Kidney (tissue), 13 donors: ENCODE measurements at regions not wholly inside any gene's neighbourhood (a gene's known extent, or its start where the extent isn't known, plus 50 kb on each side); places are given as distances from the start of the nearest gene placed in this dataset.

ENCODE experiments used
- DNase-seq, 5 donors: peaks; one replicate each; pipeline ENCODE4 v3.0.0-alpha.2; 2013 to 2020
- FAIRE-seq: peaks from 2 replicates; lab custom pipeline; 2012; peaks lifted over from hg19 to GRCh38; lab: Jason Lieb, UNC
- H3K27ac ChIP-seq, 2 donors: one replicate each; pipeline ENCODE4 v1.7.0; 2013; ENCODE audit warnings: low read depth in 2 of 2, low read length in 2 of 2, inconsistent platforms in 1 of 2
- H3K27me3 ChIP-seq: one replicate; pipeline ENCODE4 v1.7.1; 2013; ENCODE audit warnings: low read length, inconsistent platforms; ENCODE audit not compliant: control insufficient read depth, insufficient read depth
- H3K36me3 ChIP-seq, 3 donors: one replicate each; pipeline versions ENCODE4 v1.7.0 to v1.7.1; 2013; ENCODE audit warnings: low read length in 3 of 3, control low read depth in 1 of 3, inconsistent platforms in 1 of 3; ENCODE audit not compliant: insufficient read depth in 3 of 3, control insufficient read depth in 2 of 3
- H3K4me1 ChIP-seq, 3 donors: one replicate each; pipeline versions ENCODE4 v1.7.0 to v1.7.1; 2013; ENCODE audit warnings: low read length in 3 of 3, inconsistent platforms in 1 of 3, low read depth in 1 of 3; ENCODE audit not compliant: control insufficient read depth in 2 of 3, insufficient read depth in 2 of 3
- H3K4me3 ChIP-seq, 3 donors: one replicate each; pipeline versions ENCODE4 v1.7.0 to v1.8.1; 2013; ENCODE audit warnings: low read length in 3 of 3, control low read depth in 1 of 3, inconsistent platforms in 1 of 3
- H3K9ac ChIP-seq, 3 donors: one replicate each; pipeline versions ENCODE4 v1.7.0 to v1.7.1; 2013; ENCODE audit warnings: low read length in 3 of 3, control low read depth in 1 of 3, inconsistent platforms in 1 of 3
- H3K9me3 ChIP-seq, 3 donors: one replicate each; pipeline versions ENCODE4 v1.7.0 to v1.7.1; 2013; ENCODE audit warnings: low read length in 3 of 3, control low read depth in 1 of 3, inconsistent platforms in 1 of 3; ENCODE audit not compliant: control insufficient read depth in 2 of 3, insufficient read depth in 1 of 3
- CTCF ChIP-seq: IDR thresholded peaks from 3 replicates; pipeline ENCODE4 v1.5.1; 2012; ENCODE audit warnings: mild to moderate bottlenecking, moderate library complexity, borderline replicate concordance; ENCODE audit not compliant: insufficient read depth; ENCODE audit errors: extremely low read depth
- intact Hi-C: fragments of 100-400 bp; cut with DNase I; formaldehyde crosslinking; loops from one replicate; pipeline ENCODE4 v1.11.1; 2022
- donor health status: control.
- donor health status: control.
- donor health status: control.
- donor health status: control.
- donor health status: control.
- donor health status: DM: yes; HTN: yes; CAD: no.
- donor health status: Normal renal cell carcinoma (clear cell type).

- intact Hi-C loops: no loop called here
- no peaks in the 10 kb centered on the region for H3K27me3 ChIP-seq
- H3K4me3 ChIP-seq: no peak overlapping the region
- no peak overlapping the region for H3K9ac ChIP-seq
- peaks cover 0 to 8% (median 0%) of the 10 kb centered on the region in 3 donors for H3K9me3 ChIP-seq
- DNase-seq (peak in 1 of 5 donors; percentile 24), FAIRE-seq (no peak)
- H3K27ac ChIP-seq: no peak overlapping the region
- TF ChIP-seq CTCF: no peak
- peaks cover 0 to 5% (median 3%) of the 10 kb centered on the region in 3 donors for H3K4me1 ChIP-seq
- H3K36me3 ChIP-seq: no peaks in the 10 kb centered on the region
Observed at GRCh38 chr2:42864222-42864621, 71.8 kb upstream of the HAAO start.

GRCh38 chr2:42863751-42864150 is 71.4 kb upstream of the HAAO start:
- no peak for FAIRE-seq
- H3K9ac ChIP-seq: no peak overlapping the region
- TF ChIP-seq CTCF: no peak
- H3K36me3 ChIP-seq: no peaks in the 10 kb centered on the region
- intact Hi-C loops: no loop called here
- no peak overlapping the region for H3K4me3 ChIP-seq
- no peak for DNase-seq
- H3K27me3 ChIP-seq: no peaks in the 10 kb centered on the region
- H3K27ac ChIP-seq: no peak overlapping the region
- peaks cover 0 to 6% (median 0%) of the 10 kb centered on the region in 3 donors for H3K9me3 ChIP-seq
- peaks cover 0 to 5% (median 3%) of the 10 kb centered on the region in 3 donors for H3K4me1 ChIP-seq

- peaks cover 0 to 3% (median 0%) of the 10 kb centered on the region in 3 donors for H3K9me3 ChIP-seq
- no peak for TF ChIP-seq CTCF
- peaks cover 0 to 5% (median 3%) of the 10 kb centered on the region in 3 donors for H3K4me1 ChIP-seq
- H3K36me3 ChIP-seq: no peaks in the 10 kb centered on the region
- no peak overlapping the region for H3K27ac ChIP-seq
- intact Hi-C loops: no loop called here
- H3K9ac ChIP-seq: no peak overlapping the region
- no peaks in the 10 kb centered on the region for H3K27me3 ChIP-seq
- no peak overlapping the region for H3K4me3 ChIP-seq
- no peak for FAIRE-seq
- peak in 1 of 5 donors; percentile 23 for DNase-seq
Observed at GRCh38 chr2:42863320-42863719, 70.9 kb upstream of the HAAO start.

- no peak overlapping the region for H3K4me3 ChIP-seq
Observed at GRCh38 chr2:42862669-42863185, 70.3 kb upstream of the HAAO start.

More at GRCh38 chr2:42862669-42863185, 70.3 kb upstream of the HAAO start:
- DNase-seq (peak in 1 of 5 donors; percentile 33), FAIRE-seq (no peak)
- Histone ChIP-seq H3K36me3 (no peaks in the 10 kb centered on the region), H3K27me3 (no peaks in the 10 kb centered on the region), H3K9me3 (peaks cover 0 to 3% (median 0%) of the 10 kb centered on the region in 3 donors), H3K9ac (no peak overlapping the region), H3K27ac (no peak overlapping the region), H3K4me1 (peaks cover 0 to 5% (median 3%) of the 10 kb centered on the region in 3 donors)
- intact Hi-C loops: no loop called here
- TF ChIP-seq CTCF: no peak
